ENCODE measurements at regions not wholly inside any gene's neighbourhood (a gene's known extent, or its start where the extent isn't known, plus 50 kb on each side); places are given as distances from the start of the nearest gene placed in this dataset.

DNA sequence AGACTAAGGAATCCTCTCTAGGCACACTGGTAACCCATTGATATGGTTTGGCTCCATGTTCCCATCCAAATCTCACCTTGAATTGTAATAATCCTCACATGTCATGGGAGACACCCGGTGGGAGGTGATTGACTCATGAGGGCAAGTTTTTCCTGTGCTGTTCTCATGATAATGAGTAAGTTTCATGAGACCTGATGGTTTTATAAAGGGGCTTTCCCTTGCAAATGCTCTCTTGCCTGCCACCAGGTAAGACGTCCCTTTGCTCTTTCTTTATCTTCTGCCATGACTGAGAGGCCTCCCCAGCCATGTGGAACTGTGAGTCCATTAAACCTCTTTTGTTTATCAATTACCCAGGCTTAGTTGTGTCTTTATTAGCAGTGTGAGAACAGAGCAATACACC is 81.4 kb upstream of the GPC6 start:
- TF ChIP-seq, protein P1, sequence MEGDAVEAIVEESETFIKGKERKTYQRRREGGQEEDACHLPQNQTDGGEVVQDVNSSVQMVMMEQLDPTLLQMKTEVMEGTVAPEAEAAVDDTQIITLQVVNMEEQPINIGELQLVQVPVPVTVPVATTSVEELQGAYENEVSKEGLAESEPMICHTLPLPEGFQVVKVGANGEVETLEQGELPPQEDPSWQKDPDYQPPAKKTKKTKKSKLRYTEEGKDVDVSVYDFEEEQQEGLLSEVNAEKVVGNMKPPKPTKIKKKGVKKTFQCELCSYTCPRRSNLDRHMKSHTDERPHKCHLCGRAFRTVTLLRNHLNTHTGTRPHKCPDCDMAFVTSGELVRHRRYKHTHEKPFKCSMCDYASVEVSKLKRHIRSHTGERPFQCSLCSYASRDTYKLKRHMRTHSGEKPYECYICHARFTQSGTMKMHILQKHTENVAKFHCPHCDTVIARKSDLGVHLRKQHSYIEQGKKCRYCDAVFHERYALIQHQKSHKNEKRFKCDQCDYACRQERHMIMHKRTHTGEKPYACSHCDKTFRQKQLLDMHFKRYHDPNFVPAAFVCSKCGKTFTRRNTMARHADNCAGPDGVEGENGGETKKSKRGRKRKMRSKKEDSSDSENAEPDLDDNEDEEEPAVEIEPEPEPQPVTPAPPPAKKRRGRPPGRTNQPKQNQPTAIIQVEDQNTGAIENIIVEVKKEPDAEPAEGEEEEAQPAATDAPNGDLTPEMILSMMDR (IDR thresholded peaks at IDR 0.05; ENCODE audit: low read length): no peak
- no peak for TF ChIP-seq EZH2 (IDR thresholded peaks at IDR 0.05; ENCODE audit: borderline replicate concordance, low read length)

All from OCI-LY1 (cell line).